ENCODE measurements at regions not wholly inside any gene's neighbourhood (a gene's known extent, or its start where the extent isn't known, plus 50 kb on each side); places are given as distances from the start of the nearest gene placed in this dataset.

DNA sequence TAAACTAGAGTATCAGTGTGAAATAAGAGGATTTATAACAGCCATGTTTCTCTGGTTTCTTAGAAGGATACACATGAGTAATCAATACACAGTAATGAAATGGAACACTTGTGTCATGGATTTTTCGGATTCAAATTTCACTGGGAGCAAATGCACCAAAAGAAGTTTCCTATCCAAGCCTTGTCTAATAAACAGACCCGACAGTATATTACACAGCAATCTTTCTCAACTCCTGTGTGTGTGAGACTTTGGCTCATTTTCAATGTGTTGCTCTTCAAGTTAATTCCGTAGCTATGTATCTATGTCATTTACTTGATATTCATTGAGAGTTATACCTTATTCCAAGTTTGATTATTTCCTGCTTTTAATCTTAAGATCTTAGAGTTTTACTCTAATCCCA, 930.2 kb downstream of the MAT2B start:
- Histone ChIP-seq H3K27ac (ENCODE audit: low read length) (no peak overlapping the region), H3K27me3 (ENCODE audit: control insufficient read depth in 1 of 2, insufficient read depth in 2 of 2, low read length in 2 of 2) (no peaks in the 10 kb centered on the region), H3K4me3 (ENCODE audit: low read length in 2 of 2) (no peak overlapping the region), H3K9me3 (ENCODE audit: control insufficient read depth in 2 of 2, low read length in 2 of 2) (no peaks in the 10 kb centered on the region), H3K9ac (ENCODE audit: low read length in 2 of 2) (no peak overlapping the region), H3K4me1 (ENCODE audit: control insufficient read depth, insufficient read depth, low read length) (no peaks in the 10 kb centered on the region), H3K36me3 (ENCODE audit: control insufficient read depth in 2 of 2, insufficient read depth in 2 of 2, low read length in 2 of 2) (no peaks in the 10 kb centered on the region)

DNA sequence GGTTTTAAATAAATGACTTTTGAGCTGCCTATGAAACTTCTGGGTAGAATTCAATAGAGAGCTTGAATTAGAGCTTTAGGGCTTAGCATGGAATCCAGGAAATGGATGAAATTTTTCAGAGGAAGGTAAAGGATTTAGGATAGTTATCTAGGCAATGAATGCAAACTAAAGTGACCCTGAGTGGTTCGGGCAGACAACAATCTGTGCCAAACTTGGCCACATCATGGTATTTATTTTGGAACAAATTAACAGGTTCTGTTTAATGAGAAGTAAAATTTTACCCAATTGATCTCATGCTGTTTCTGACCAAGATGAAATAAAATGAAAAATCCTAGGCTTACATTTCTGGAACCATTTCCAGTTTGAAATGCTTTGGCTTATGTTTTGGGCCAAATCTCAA, 934.4 kb downstream of the MAT2B start:
- Histone ChIP-seq H3K27me3 (ENCODE audit: control insufficient read depth in 1 of 2, insufficient read depth in 2 of 2, low read length in 2 of 2) (no peaks in the 10 kb centered on the region), H3K9me3 (ENCODE audit: control insufficient read depth in 2 of 2, low read length in 2 of 2) (no peaks in the 10 kb centered on the region), H3K4me3 (ENCODE audit: low read length in 2 of 2) (no peak overlapping the region), H3K9ac (ENCODE audit: low read length in 2 of 2) (no peak overlapping the region), H3K36me3 (ENCODE audit: control insufficient read depth in 2 of 2, insufficient read depth in 2 of 2, low read length in 2 of 2) (no peaks in the 10 kb centered on the region), H3K27ac (ENCODE audit: low read length) (no peak overlapping the region), H3K4me1 (ENCODE audit: control insufficient read depth, insufficient read depth, low read length) (no peaks in the 10 kb centered on the region)

DNA sequence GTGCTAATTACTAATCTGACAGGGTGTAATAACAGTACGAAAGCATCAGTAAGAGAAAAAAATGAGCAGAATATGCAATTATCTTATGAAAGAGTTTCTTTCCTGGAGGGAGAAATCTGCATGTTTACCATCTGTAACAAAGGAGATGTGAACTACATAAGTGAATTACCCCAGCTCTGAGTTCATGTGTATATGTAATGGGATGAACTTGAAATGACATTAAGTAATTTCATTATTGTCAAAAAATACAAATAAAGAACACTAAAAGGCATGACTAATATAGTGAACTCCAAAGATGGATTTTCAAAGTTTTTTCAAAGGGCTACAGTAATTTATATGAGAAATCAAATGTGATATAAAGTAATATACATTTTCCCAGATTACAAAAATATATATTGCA, 944.0 kb downstream of the MAT2B start:
- no peaks in the 10 kb centered on the region for H3K9me3 ChIP-seq (ENCODE audit: control insufficient read depth in 2 of 2, low read length in 2 of 2)
- no peaks in the 10 kb centered on the region for H3K36me3 ChIP-seq (ENCODE audit: control insufficient read depth in 2 of 2, insufficient read depth in 2 of 2, low read length in 2 of 2)
- no peaks in the 10 kb centered on the region for H3K27me3 ChIP-seq (ENCODE audit: control insufficient read depth in 1 of 2, insufficient read depth in 2 of 2, low read length in 2 of 2)
- no peak overlapping the region for H3K27ac ChIP-seq (ENCODE audit: low read length)
- no peak overlapping the region for H3K4me3 ChIP-seq (ENCODE audit: low read length in 2 of 2)
- no peaks in the 10 kb centered on the region for H3K4me1 ChIP-seq (ENCODE audit: control insufficient read depth, insufficient read depth, low read length)
- no peak overlapping the region for H3K9ac ChIP-seq (ENCODE audit: low read length in 2 of 2)

DNA sequence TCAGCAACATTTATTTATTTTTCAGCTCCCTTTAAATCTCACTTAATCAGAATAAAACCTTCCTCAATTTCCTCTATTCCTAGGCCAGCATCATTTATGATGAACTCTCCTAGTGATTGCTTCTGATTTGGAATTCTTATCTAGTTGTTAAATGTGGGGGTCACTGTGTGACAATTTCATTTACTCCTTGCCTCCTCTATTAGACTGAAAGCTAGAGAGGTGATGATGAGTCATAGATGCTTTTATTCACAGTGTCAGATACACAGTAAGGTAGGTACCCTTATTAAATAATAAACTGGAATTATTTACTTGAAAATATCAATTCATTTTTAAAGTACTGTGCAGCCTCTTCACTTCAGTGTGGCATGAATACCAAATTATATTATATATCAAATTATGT, 960.6 kb downstream of the MAT2B start:
- no peak overlapping the region for H3K4me3 ChIP-seq (ENCODE audit: low read length in 2 of 2)
- H3K9me3 ChIP-seq (ENCODE audit: control insufficient read depth in 2 of 2, low read length in 2 of 2) = no peaks in the 10 kb centered on the region
- H3K9ac ChIP-seq (ENCODE audit: low read length in 2 of 2) = no peak overlapping the region
- no peaks in the 10 kb centered on the region for H3K27me3 ChIP-seq (ENCODE audit: control insufficient read depth in 1 of 2, insufficient read depth in 2 of 2, low read length in 2 of 2)
- no peaks in the 10 kb centered on the region for H3K36me3 ChIP-seq (ENCODE audit: control insufficient read depth in 2 of 2, insufficient read depth in 2 of 2, low read length in 2 of 2)
- no peaks in the 10 kb centered on the region for H3K4me1 ChIP-seq (ENCODE audit: control insufficient read depth, insufficient read depth, low read length)
- no peak overlapping the region for H3K27ac ChIP-seq (ENCODE audit: low read length)

DNA sequence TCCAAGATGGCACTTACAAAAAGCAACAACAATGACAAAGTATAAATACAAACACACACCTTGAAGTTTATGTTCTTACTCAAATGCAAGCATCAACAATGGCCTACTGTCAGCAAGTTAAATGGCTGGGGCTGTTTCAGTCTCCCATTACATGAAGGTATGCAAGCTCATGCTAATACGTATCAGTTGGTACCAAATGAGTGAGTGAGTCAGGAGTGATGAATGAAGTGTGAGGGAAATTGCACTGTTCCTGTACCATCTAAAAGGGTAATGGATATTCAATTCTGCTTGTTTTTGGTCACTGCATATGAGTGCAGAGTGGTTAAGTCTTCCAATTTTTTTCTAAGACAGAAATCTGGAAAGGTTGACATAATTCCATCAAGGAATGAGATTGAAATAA, 964.9 kb downstream of the MAT2B start:
- Histone ChIP-seq H3K9ac (ENCODE audit: low read length in 2 of 2) (no peak overlapping the region), H3K4me3 (ENCODE audit: low read length in 2 of 2) (no peak overlapping the region), H3K27ac (ENCODE audit: low read length) (no peak overlapping the region)

DNA sequence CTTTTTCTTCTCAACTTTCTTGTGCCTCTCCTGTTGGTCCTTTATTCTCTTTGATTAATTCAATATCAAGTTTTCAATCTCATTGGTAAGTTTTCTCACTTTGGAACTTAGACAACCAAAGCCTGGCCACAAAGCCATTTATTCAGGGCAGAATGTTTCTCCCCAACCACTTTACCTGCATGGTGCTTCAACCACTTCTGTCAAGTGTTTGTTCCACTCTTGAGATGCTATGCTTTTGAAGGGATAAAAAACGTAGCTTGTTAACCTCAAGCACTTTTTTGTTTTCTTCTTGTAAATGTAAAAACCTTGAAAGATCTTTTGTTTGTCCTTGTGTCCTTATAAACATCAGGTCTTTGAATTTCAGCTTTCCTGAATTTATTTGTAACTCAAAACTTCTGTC, 966.7 kb downstream of the MAT2B start:
- H3K27me3 ChIP-seq (ENCODE audit: control insufficient read depth in 1 of 2, insufficient read depth in 2 of 2, low read length in 2 of 2) = no peaks in the 10 kb centered on the region
- H3K9ac ChIP-seq (ENCODE audit: low read length in 2 of 2) = no peak overlapping the region
- H3K4me3 ChIP-seq (ENCODE audit: low read length in 2 of 2) = no peak overlapping the region
- H3K4me1 ChIP-seq (ENCODE audit: control insufficient read depth, insufficient read depth, low read length) = no peaks in the 10 kb centered on the region
- no peak overlapping the region for H3K27ac ChIP-seq (ENCODE audit: low read length)
- H3K9me3 ChIP-seq (ENCODE audit: control insufficient read depth in 2 of 2, low read length in 2 of 2) = no peaks in the 10 kb centered on the region
- no peaks in the 10 kb centered on the region for H3K36me3 ChIP-seq (ENCODE audit: control insufficient read depth in 2 of 2, insufficient read depth in 2 of 2, low read length in 2 of 2)

More for the DNA sequence above, 964.9 kb downstream of the MAT2B start:
- no peaks in the 10 kb centered on the region for H3K36me3 ChIP-seq (ENCODE audit: control insufficient read depth in 2 of 2, insufficient read depth in 2 of 2, low read length in 2 of 2)
- H3K9me3 ChIP-seq (ENCODE audit: control insufficient read depth in 2 of 2, low read length in 2 of 2) = no peaks in the 10 kb centered on the region
- no peaks in the 10 kb centered on the region for H3K27me3 ChIP-seq (ENCODE audit: control insufficient read depth in 1 of 2, insufficient read depth in 2 of 2, low read length in 2 of 2)
- no peaks in the 10 kb centered on the region for H3K4me1 ChIP-seq (ENCODE audit: control insufficient read depth, insufficient read depth, low read length)

DNA sequence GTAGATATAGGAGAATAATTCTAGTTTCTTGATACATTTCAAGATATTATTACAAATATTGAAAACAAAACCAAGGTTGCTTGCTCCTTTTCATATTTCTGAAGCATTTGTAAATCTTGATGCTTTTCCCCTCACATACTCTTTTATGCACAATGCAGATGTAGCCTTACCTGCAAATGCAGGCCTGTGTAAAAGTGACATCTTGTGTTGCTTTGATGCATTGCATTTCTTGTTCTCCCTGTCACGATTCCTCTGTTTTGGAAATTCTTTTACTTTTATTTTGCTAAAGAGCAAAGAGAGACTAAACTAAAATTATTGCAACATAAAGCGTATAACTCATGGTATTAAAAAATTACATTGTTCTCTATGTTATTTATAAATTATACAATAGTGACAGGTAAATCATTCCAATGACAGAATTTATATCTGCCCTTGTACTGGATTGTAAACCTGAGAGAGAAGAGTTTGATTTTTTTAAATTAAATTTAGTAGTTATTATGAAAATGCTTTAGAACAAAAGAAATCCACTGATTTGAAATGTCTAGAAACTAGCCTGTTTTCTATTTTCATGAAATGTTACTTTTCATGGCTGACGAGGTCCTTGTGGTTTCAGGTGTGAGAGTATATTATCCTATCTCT, 970.0 kb downstream of the MAT2B start:
- no peaks in the 10 kb centered on the region for H3K9me3 ChIP-seq (ENCODE audit: control insufficient read depth in 2 of 2, low read length in 2 of 2)

DNA sequence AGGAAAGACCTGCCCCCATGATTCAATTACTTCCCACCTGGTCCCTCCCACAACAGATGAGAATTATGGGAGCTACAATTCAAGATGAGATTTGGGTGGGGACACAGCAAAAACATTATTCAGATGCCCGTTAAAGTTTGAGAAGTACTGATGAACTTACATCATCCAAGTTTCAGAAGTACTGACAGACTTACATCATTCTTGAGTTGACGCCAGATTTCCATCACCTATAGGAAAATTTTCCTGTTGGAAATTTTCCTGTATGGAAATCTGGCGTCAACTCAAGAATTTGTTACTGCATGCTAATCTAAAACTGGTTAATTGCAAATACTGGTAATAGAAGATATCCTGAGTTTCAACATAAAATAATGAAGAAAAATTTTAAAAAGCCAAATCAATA, 975.9 kb downstream of the MAT2B start:
- Histone ChIP-seq H3K27me3 (ENCODE audit: control insufficient read depth in 1 of 2, insufficient read depth in 2 of 2, low read length in 2 of 2) (no peaks in the 10 kb centered on the region), H3K4me3 (ENCODE audit: low read length in 2 of 2) (no peak overlapping the region), H3K36me3 (ENCODE audit: control insufficient read depth in 2 of 2, insufficient read depth in 2 of 2, low read length in 2 of 2) (no peaks in the 10 kb centered on the region), H3K27ac (ENCODE audit: low read length) (no peak overlapping the region), H3K9me3 (ENCODE audit: control insufficient read depth in 2 of 2, low read length in 2 of 2) (no peaks in the 10 kb centered on the region), H3K9ac (ENCODE audit: low read length in 2 of 2) (no peak overlapping the region), H3K4me1 (ENCODE audit: control insufficient read depth, insufficient read depth, low read length) (no peaks in the 10 kb centered on the region)

More for the DNA sequence above, 970.0 kb downstream of the MAT2B start:
- H3K4me1 ChIP-seq (ENCODE audit: control insufficient read depth, insufficient read depth, low read length) = no peaks in the 10 kb centered on the region
- no peaks in the 10 kb centered on the region for H3K27me3 ChIP-seq (ENCODE audit: control insufficient read depth in 1 of 2, insufficient read depth in 2 of 2, low read length in 2 of 2)
- H3K4me3 ChIP-seq (ENCODE audit: low read length in 2 of 2) = no peak overlapping the region
- H3K27ac ChIP-seq (ENCODE audit: low read length) = no peak overlapping the region
- no peaks in the 10 kb centered on the region for H3K36me3 ChIP-seq (ENCODE audit: control insufficient read depth in 2 of 2, insufficient read depth in 2 of 2, low read length in 2 of 2)
- no peak overlapping the region for H3K9ac ChIP-seq (ENCODE audit: low read length in 2 of 2)

DNA sequence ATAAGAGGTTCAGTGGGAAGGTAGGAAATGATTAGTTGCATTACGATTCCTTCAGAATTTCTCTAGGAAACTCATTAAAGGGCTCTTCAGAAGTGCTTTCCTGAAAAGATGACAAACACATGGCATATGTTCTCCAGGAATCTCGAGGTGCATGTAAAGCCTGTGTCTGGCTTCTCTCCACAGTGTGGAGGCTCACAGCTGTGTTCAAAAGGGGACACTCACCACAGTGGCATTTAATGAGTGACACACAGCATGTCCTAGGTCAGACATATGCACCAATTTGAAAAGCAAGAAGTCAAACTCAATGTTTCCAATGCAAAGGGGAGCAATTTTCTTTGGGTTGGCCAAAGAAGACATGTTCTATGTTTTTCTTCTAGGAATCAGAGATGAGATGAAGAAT, 976.9 kb downstream of the MAT2B start:
- Histone ChIP-seq H3K4me1 (ENCODE audit: control insufficient read depth, insufficient read depth, low read length) (no peaks in the 10 kb centered on the region), H3K4me3 (ENCODE audit: low read length in 2 of 2) (no peak overlapping the region), H3K36me3 (ENCODE audit: control insufficient read depth in 2 of 2, insufficient read depth in 2 of 2, low read length in 2 of 2) (no peaks in the 10 kb centered on the region), H3K9ac (ENCODE audit: low read length in 2 of 2) (no peak overlapping the region), H3K9me3 (ENCODE audit: control insufficient read depth in 2 of 2, low read length in 2 of 2) (no peaks in the 10 kb centered on the region), H3K27ac (ENCODE audit: low read length) (no peak overlapping the region), H3K27me3 (ENCODE audit: control insufficient read depth in 1 of 2, insufficient read depth in 2 of 2, low read length in 2 of 2) (no peaks in the 10 kb centered on the region)

DNA sequence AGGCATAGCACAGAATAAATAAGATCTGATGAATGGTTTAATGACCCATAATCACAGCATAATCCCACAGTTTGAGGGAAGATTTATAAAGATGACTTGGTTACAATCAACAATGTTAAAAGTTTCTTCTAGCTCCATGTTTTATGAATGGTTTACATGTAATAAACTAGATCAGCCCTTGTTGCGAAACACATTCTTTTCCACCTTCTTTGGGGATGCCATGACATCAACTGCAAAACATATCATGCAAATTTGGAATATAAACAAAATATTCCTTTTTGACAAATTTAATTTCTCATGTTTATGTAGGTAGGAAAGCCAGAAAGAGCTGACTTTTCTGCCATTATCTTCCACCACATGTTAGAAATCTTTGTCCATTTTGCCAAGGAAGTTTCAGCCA, 979.5 kb downstream of the MAT2B start:
- no peaks in the 10 kb centered on the region for H3K36me3 ChIP-seq (ENCODE audit: control insufficient read depth in 2 of 2, insufficient read depth in 2 of 2, low read length in 2 of 2)
- no peak overlapping the region for H3K9ac ChIP-seq (ENCODE audit: low read length in 2 of 2)
- H3K4me3 ChIP-seq (ENCODE audit: low read length in 2 of 2) = no peak overlapping the region
- no peaks in the 10 kb centered on the region for H3K4me1 ChIP-seq (ENCODE audit: control insufficient read depth, insufficient read depth, low read length)
- H3K27ac ChIP-seq (ENCODE audit: low read length) = no peak overlapping the region
- H3K27me3 ChIP-seq (ENCODE audit: control insufficient read depth in 1 of 2, insufficient read depth in 2 of 2, low read length in 2 of 2) = no peaks in the 10 kb centered on the region
- H3K9me3 ChIP-seq (ENCODE audit: control insufficient read depth in 2 of 2, low read length in 2 of 2) = no peaks in the 10 kb centered on the region

DNA sequence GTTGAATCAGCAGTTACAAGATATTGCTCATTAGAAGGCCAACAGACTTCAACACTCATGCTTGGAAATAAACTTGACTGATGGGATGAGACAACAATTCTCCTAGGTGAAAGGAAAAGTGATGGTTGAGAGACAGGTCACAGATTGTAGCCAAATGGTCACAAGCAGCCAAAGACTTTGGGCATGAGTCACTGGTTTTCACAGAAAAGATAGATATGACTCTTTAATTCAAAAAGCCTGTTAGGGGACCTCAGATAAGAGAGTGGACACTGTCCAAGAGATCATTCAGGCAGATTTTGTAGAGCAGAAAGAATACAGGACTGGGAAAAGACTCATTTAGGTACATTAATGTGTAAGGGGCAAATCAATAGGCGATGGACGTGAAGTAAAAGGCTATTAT, 982.5 kb downstream of the MAT2B start:
- Histone ChIP-seq H3K9ac (ENCODE audit: low read length in 2 of 2) (no peak overlapping the region), H3K9me3 (ENCODE audit: control insufficient read depth in 2 of 2, low read length in 2 of 2) (no peaks in the 10 kb centered on the region), H3K4me1 (ENCODE audit: control insufficient read depth, insufficient read depth, low read length) (no peaks in the 10 kb centered on the region), H3K27ac (ENCODE audit: low read length) (no peak overlapping the region), H3K27me3 (ENCODE audit: control insufficient read depth in 1 of 2, insufficient read depth in 2 of 2, low read length in 2 of 2) (no peaks in the 10 kb centered on the region), H3K36me3 (ENCODE audit: control insufficient read depth in 2 of 2, insufficient read depth in 2 of 2, low read length in 2 of 2) (no peaks in the 10 kb centered on the region), H3K4me3 (ENCODE audit: low read length in 2 of 2) (no peak overlapping the region)

Data from stomach smooth muscle (tissue), 2 donors.